Astrocyte (in vitro differentiated cells and primary cell): ENCODE measurements at regions not wholly inside any gene's neighbourhood (a gene's known extent, or its start where the extent isn't known, plus 50 kb on each side); places are given as distances from the start of the nearest gene placed in this dataset.
A peak's percentile ranks its signal among the peaks of the same experiment; 100 is the strongest.

Experiments used
- DNase-seq: peaks from one replicate; pipeline ENCODE4 v3.0.0-alpha.2; 2010; ENCODE audit warnings: low read depth
- FAIRE-seq: peaks from 2 replicates; lab custom pipeline; 2011; peaks lifted over from hg19 to GRCh38; lab: Jason Lieb, UNC
- H2AFZ ChIP-seq: 2 replicates; pipeline ENCODE4 v1.6.0; 2012; ENCODE audit warnings: low read depth, low read length, inconsistent platforms
- H3K27ac ChIP-seq: 2 replicates; pipeline ENCODE4 v1.5.1; 2011; ENCODE audit warnings: low read depth, low read length, inconsistent platforms
- H3K27me3 ChIP-seq: 2 replicates; pipeline ENCODE4 v1.6.0; 2011; ENCODE audit warnings: low read length, inconsistent platforms; ENCODE audit not compliant: insufficient read depth
- H3K36me3 ChIP-seq: 2 replicates; pipeline ENCODE4 v1.5.1; 2011; ENCODE audit warnings: low read length, inconsistent platforms; ENCODE audit not compliant: insufficient read depth
- H3K4me1 ChIP-seq: 2 replicates; pipeline ENCODE4 v1.5.1; 2011; ENCODE audit warnings: low read length, inconsistent platforms; ENCODE audit not compliant: insufficient read depth
- H3K4me2 ChIP-seq: 2 replicates; pipeline ENCODE4 v1.6.0; 2012; ENCODE audit warnings: low read length, inconsistent platforms
- H3K4me3 ChIP-seq: 2 replicates; pipeline ENCODE4 v1.5.1; 2011; ENCODE audit warnings: low read depth, mild to moderate bottlenecking, low read length, inconsistent platforms; ENCODE audit not compliant: insufficient read depth
- H3K79me2 ChIP-seq: 2 replicates; pipeline ENCODE4 v1.6.0; 2012; ENCODE audit warnings: mild to moderate bottlenecking, low read length, inconsistent platforms; ENCODE audit not compliant: insufficient read depth
- H3K9ac ChIP-seq: 2 replicates; pipeline ENCODE4 v1.6.0; 2012; ENCODE audit warnings: mild to moderate bottlenecking, low read length, inconsistent platforms
- H3K9me3 ChIP-seq: 2 replicates; pipeline ENCODE4 v1.5.1; 2012; ENCODE audit warnings: low read depth, mild to moderate bottlenecking, low read length, inconsistent platforms; ENCODE audit not compliant: insufficient read depth
- H4K20me1 ChIP-seq: 2 replicates; pipeline ENCODE4 v1.6.0; 2012; ENCODE audit warnings: low read length, inconsistent platforms; ENCODE audit not compliant: insufficient read depth
- H3K27ac Mint-ChIP-seq: one replicate; pipeline ENCODE4 v1.8.0; 2021; ENCODE audit warnings: mild to moderate bottlenecking, mixed read lengths; ENCODE audit not compliant: unreplicated experiment
- H3K27me3 Mint-ChIP-seq: one replicate; pipeline ENCODE4 v1.8.0; 2021; ENCODE audit warnings: low read depth, mixed read lengths; ENCODE audit not compliant: unreplicated experiment
- H3K36me3 Mint-ChIP-seq: one replicate; pipeline ENCODE4 v1.8.0; 2021; ENCODE audit warnings: low read depth, mixed read lengths; ENCODE audit not compliant: unreplicated experiment
- H3K4me1 Mint-ChIP-seq: one replicate; pipeline ENCODE4 v1.8.0; 2021; ENCODE audit warnings: low read depth, mixed read lengths; ENCODE audit not compliant: unreplicated experiment
- H3K4me3 Mint-ChIP-seq: one replicate; pipeline ENCODE4 v1.8.0; 2021; ENCODE audit warnings: mild to moderate bottlenecking, moderate library complexity, mixed read lengths; ENCODE audit not compliant: unreplicated experiment
- H3K9me3 Mint-ChIP-seq: one replicate; pipeline ENCODE4 v1.8.0; 2021; ENCODE audit warnings: mild to moderate bottlenecking, mixed read lengths; ENCODE audit not compliant: unreplicated experiment
- CTCF ChIP-seq: IDR thresholded peaks from 2 replicates; pipeline ENCODE4 v1.5.1; 2011; ENCODE audit warnings: low read depth, mild to moderate bottlenecking, inconsistent platforms, low read length, moderate library complexity; ENCODE audit not compliant: insufficient read depth
- EZH2 ChIP-seq: IDR thresholded peaks from 2 replicates; pipeline ENCODE4 v1.6.1; 2012; ENCODE audit warnings: mild to moderate bottlenecking, low read length, inconsistent platforms; ENCODE audit not compliant: insufficient read depth

GRCh38 chr5:96236051-96236450 lies 197.0 kb downstream of the PCSK1 start:
- no peak for DNase-seq
- Histone ChIP-seq H3K27me3 (no peaks in the 10 kb centered on the region), H3K36me3 (no peaks in the 10 kb centered on the region), H4K20me1 (no peaks in the 10 kb centered on the region), H3K4me1 (no peaks in the 10 kb centered on the region), H3K4me2 (no peak overlapping the region), H3K79me2 (no peaks in the 10 kb centered on the region), H3K9ac (no peak overlapping the region), H2AFZ (no peak overlapping the region), H3K27ac (no peak overlapping the region), H3K9me3 (no peaks in the 10 kb centered on the region), H3K4me3 (no peak overlapping the region)
- Mint-ChIP-seq H3K36me3 (no peaks in the 10 kb centered on the region), H3K4me1 (peaks cover 26% of the 10 kb centered on the region), H3K9me3 (no peaks in the 10 kb centered on the region), H3K27me3 (no peaks in the 10 kb centered on the region), H3K27ac (peak overlapping the region; percentile 90), H3K4me3 (peak overlapping the region; percentile 29)
- FAIRE-seq: peak; percentile 49
- TF ChIP-seq CTCF (no peak), EZH2 (no peak)

GRCh38 chr5:96235008-96235910 lies 197.8 kb downstream of the PCSK1 start:
- Histone ChIP-seq H3K27ac (no peak overlapping the region), H3K4me3 (no peak overlapping the region), H3K9ac (no peak overlapping the region), H4K20me1 (no peaks in the 10 kb centered on the region), H3K36me3 (no peaks in the 10 kb centered on the region), H2AFZ (no peak overlapping the region), H3K4me1 (no peaks in the 10 kb centered on the region), H3K27me3 (no peaks in the 10 kb centered on the region), H3K79me2 (no peaks in the 10 kb centered on the region), H3K9me3 (no peaks in the 10 kb centered on the region), H3K4me2 (no peak overlapping the region)
- peak; percentile 81 for FAIRE-seq
- Mint-ChIP-seq H3K4me1 (peaks cover 25% of the 10 kb centered on the region), H3K4me3 (peak overlapping the region; percentile 29), H3K27me3 (no peaks in the 10 kb centered on the region), H3K9me3 (no peaks in the 10 kb centered on the region), H3K36me3 (no peaks in the 10 kb centered on the region), H3K27ac (peak overlapping the region; percentile 90)
- no peak for TF ChIP-seq EZH2
- no peak for TF ChIP-seq CTCF
- peak; percentile 79 for DNase-seq

- TF ChIP-seq CTCF (no peak), EZH2 (no peak)
- FAIRE-seq (no peak), DNase-seq (no peak)
- no peak overlapping the region for H2AFZ ChIP-seq
- H3K36me3 ChIP-seq: no peaks in the 10 kb centered on the region
- Mint-ChIP-seq H3K27ac (no peak overlapping the region), H3K27me3 (no peaks in the 10 kb centered on the region), H3K36me3 (no peaks in the 10 kb centered on the region), H3K4me3 (no peak overlapping the region), H3K4me1 (peaks cover 44% of the 10 kb centered on the region), H3K9me3 (no peaks in the 10 kb centered on the region)
- no peak overlapping the region for H3K4me2 ChIP-seq
- no peaks in the 10 kb centered on the region for H3K79me2 ChIP-seq
- H3K27me3 ChIP-seq: no peaks in the 10 kb centered on the region
- H3K4me3 ChIP-seq: no peak overlapping the region
- peaks cover 14% of the 10 kb centered on the region for H3K4me1 ChIP-seq
- H3K9me3 ChIP-seq: no peaks in the 10 kb centered on the region
- no peak overlapping the region for H3K27ac ChIP-seq
- no peaks in the 10 kb centered on the region for H4K20me1 ChIP-seq
- no peak overlapping the region for H3K9ac ChIP-seq
Observed at GRCh38 chr5:96232602-96233001, 200.4 kb downstream of the PCSK1 start.
